ENCODE measurements at regions not wholly inside any gene's neighbourhood (a gene's known extent, or its start where the extent isn't known, plus 50 kb on each side); places are given as distances from the start of the nearest gene placed in this dataset.
"Not testable (repeated sequence)": the region's sequence is repeated elsewhere in the genome, so short reads cannot be mapped to it uniquely, and the experiment has no call there.

DNA sequence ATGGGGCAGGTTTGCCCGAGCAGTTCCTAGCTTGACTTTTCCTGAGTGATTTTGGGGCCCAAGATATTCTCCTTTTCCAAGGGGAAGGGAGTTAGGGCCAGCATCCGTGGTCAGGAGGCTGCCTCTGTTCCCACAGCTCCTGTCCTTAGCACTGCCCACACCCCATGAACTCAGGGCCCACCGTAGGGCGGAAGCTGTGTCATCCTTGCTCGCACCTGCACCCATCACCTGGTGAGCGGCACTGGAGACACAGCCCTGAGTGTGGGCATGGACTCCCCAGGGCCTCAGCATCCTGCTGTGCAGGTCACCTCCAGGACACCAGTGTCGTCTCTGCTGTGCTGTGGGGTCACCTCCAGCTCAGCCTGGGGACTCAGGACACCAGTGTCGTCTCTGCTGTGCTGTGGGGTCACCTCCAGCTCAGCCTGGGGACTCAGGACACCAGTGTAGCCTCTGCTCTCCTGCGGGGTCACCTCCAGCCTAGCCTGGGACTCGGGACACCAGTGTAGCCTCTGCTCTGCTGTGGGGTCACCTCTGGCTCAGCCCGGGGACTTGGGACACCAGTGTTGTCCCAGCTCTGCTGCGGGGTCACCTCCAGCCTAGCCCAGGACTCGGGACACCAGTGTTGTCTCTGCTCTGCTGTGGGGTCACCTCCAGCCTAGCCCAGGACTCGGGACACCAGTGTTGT lies 322.9 kb downstream of the ADGRD1 start:
- DNase-seq (ENCODE audit: low spot score) = no peak
- TF ChIP-seq, protein P1, sequence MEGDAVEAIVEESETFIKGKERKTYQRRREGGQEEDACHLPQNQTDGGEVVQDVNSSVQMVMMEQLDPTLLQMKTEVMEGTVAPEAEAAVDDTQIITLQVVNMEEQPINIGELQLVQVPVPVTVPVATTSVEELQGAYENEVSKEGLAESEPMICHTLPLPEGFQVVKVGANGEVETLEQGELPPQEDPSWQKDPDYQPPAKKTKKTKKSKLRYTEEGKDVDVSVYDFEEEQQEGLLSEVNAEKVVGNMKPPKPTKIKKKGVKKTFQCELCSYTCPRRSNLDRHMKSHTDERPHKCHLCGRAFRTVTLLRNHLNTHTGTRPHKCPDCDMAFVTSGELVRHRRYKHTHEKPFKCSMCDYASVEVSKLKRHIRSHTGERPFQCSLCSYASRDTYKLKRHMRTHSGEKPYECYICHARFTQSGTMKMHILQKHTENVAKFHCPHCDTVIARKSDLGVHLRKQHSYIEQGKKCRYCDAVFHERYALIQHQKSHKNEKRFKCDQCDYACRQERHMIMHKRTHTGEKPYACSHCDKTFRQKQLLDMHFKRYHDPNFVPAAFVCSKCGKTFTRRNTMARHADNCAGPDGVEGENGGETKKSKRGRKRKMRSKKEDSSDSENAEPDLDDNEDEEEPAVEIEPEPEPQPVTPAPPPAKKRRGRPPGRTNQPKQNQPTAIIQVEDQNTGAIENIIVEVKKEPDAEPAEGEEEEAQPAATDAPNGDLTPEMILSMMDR (IDR thresholded peaks at IDR 0.05; ENCODE audit: extremely low read depth, missing control alignments) = no peak

DNA sequence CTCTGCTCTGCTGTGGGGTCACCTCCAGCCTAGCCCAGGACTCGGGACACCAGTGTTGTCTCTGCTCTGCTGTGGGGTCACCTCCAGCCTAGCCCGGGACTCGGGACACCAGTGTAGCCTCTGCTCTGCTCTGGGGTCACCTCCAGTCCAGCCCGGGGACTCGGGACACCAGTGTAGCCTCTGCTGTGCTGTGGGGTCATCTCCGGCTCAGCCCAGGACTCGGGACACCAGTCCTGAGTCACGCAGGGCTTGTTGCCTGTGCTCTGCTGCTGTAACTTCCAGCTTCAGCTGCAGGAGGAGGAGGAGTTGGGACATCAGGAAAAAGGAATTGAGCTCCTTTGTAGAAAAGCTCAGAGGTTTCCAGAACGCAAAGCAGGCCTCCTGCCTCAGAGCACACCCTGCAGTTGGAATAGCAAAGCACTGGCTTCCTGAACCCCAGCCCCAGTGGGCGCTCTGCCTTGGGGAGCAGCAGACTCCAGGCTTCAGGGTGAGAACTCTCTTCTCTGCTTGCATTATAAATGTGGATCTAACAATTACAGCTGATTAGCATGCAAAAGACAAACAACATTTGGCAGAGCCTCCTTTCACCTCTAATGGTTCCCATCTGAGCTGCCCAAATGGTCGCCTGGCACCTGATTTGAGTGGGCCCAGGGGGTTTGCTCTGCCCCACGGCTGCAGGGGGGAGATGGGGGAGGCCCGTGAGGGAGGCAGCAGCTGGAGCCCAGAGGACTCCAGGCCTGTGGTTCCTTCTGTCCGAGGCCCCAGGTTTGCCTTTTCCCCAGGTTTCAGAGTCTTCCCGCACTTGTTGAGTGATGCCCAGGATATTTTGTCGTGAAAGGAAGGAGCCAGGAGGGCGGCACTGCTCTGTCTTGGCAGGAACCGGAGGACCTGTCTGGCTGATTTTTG lies 323.7 kb downstream of the ADGRD1 start:
- not testable (repeated sequence) for DNase-seq (ENCODE audit: low spot score)

DNA sequence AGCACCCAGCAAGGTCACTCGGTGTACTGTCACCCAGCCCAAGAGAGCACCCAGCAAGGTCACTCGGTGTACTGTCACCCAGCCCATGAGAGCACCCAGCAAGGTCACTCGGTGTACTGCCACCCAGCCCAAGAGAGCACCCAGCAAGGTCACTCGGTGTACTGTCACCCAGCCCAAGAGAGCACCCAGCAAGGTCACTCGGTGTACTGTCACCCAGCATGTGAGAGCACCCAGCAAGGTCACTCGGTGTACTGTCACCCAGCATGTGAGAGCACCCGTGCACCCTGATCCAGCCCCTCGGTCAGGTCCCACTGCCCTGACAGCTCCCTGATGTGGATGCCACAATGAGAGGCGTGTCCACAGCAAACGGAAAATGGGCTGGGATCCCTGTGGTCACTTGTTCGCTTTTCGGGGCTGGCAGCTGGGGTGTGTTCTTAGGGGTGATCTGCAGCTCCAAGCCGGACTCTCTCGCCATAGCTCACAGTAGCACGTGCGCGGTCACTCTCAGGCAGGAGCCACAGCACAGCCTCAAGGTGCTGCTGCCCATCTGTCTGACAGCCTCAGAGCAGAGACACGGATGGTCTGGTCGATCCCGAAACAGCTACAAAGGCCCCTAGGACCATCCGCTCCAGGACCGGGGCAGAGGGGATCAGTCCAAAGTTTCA lies 324.9 kb downstream of the ADGRD1 start:
- not testable (repeated sequence) for DNase-seq (ENCODE audit: low spot score)

DNA sequence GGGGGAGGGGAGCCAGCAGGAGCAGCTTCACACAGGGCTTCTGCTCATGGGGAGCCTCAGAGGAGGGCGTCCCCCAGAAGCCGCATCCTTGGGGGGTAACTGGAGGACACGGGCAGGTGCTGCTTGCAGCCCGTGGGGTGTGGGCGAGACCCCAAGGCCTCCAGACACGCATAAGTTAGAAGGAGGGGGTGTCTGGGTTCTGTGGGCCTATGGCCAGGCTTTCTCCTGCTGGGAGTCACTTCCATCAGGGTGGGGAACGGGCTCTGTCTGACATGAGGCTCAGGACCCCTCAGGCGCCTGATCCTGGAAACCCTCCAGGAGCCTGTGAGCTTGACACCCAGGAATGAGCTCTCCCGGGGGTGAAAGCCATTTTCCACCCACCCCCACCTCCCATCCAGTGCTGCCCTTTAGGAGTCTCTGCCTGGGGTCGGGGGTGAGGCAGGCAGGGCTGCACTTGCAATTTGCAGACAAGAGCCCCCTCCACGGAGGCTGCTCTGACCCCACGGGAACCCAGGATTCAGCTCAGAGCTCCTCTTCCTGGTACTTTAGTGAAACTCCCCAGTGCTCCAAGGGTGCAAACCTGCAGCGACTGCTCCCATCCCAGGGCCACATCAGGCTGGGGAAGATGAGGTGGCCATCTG lies 325.7 kb downstream of the ADGRD1 start:
- TF ChIP-seq, protein P1 (IDR thresholded peaks at IDR 0.05; ENCODE audit: extremely low read depth, missing control alignments) = no peak
- no peak for DNase-seq (ENCODE audit: low spot score)

DNA sequence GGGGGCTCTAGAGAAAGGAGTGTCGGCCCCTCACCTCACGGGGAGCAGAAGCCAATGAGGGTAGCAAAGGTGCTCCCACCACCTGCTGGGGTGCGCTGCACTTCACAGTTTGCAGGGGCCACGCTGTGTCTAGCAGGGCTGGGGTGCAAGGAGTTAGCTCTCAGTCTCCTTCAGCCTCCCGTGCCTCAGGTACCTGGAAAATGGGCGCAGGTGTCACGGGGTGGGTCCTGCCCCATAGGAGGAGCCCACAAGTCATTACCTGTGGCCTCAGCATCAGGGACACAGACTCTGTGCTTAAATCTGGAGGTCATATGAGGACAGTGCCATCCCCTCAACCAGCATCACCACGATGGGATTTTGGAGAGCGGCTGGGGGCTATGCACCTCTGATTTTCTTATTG lies 326.7 kb downstream of the ADGRD1 start:
- no peak for DNase-seq (ENCODE audit: low spot score)
- TF ChIP-seq, protein P1 (IDR thresholded peaks at IDR 0.05; ENCODE audit: extremely low read depth, missing control alignments) = no peak

DNA sequence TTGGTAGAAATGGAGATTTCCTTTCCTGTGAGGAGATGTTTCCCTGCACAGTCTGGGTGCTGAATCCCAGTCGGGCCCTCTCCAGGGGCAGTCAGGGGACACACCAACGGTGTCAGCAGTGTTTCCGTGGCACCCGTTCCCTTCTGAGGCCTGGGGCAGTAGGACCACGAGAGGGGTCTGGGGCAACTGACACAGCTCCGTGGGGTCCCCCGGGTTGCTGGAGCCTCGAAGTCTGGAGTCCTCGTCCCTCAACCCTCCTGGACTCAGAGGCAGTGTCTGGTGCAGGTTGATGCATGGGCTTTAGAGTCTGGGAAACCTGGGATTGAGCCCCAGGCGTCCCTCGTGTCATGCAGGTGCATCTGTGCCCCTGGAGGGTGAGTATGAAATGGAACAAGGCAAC lies 327.3 kb downstream of the ADGRD1 start:
- no peak for DNase-seq (ENCODE audit: low spot score)
- TF ChIP-seq, protein P1 (IDR thresholded peaks at IDR 0.05; ENCODE audit: extremely low read depth, missing control alignments) = no peak

DNA sequence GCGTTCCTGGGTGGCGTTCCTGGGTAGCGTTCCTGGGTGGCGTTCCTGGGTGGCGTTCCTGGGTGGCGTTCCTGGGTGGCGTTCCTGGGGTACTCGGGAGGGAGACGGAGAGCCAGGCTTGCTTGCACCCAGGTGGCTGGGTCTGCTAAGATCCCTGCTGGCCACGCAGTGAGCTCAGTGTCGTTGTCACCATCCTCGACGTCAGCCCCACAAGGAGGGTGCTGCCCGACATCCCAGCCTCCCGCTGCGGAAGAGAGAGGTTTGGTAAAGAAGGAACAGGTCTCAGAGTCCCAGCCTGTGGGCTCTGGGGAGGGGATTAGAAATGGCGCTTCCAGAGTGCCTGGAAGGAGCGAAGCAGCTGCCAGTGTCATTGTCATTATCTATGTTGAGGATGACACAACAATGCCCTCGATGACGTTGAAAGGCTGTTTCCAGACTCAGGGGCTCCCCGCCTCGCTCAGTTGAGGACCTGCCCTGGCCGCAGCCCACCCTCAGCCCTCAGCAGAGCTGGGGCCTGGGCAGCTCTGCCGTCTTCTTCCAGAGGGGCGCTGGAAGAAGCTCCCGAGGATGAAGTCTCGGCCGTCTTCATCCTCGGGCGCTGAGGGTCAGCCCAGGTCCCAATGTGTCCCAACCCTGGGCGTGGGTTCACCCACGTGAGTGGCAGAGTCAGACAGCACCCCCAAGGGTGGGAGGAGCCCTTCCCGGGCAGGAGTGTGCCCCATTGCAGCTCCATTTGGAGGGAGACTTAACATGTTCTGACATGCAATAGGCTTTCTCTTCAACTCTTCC lies 328.8 kb downstream of the ADGRD1 start:
- no peak for DNase-seq (ENCODE audit: low spot score)
- TF ChIP-seq, protein P1 (IDR thresholded peaks at IDR 0.05; ENCODE audit: extremely low read depth, missing control alignments) = no peak

All from GM20000 (cell line).